Kidney glomerular epithelial cell (primary cell): ENCODE measurements at regions not wholly inside any gene's neighbourhood (a gene's known extent, or its start where the extent isn't known, plus 50 kb on each side); places are given as distances from the start of the nearest gene placed in this dataset.
"Not testable (repeated sequence)": the region's sequence is repeated elsewhere in the genome, so short reads cannot be mapped to it uniquely, and the experiment has no call there.

Experiments used
- DNase-seq: peaks from one replicate; lab custom pipeline; 2025; lab: John Stamatoyannopoulos, UW

DNA sequence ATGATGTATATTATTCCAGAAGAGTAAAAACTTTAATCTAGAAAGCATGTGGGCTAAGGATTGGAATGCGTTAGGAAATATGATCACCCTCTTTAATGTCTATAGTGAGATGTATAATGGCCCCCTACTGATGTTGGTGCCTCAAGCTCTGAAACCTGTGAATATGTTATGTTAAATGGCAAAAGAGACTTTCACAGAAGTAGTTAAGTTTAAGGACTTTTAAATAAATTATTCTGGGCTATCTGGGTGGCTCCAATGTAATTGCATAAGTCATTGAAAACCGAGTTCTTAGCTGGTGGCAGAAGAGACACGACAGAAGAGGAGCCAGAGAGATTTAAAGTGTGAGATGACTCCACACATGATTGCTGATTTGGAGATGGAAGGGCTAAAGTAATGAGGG, 1048.4 kb downstream of the PRIM2 start:
- DNase-seq, result not testable (repeated sequence)

- not testable (repeated sequence) for DNase-seq
These were observed 1089.2 kb downstream of the PRIM2 start for GRCh38 chr6:58406659-58407058.

GRCh38 chr6:58419321-58419720, 1101.9 kb downstream of the PRIM2 start:
- DNase-seq, result no peak
